Nephron progenitor cell (in vitro differentiated cells): ENCODE measurements at regions not wholly inside any gene's neighbourhood (a gene's known extent, or its start where the extent isn't known, plus 50 kb on each side); places are given as distances from the start of the nearest gene placed in this dataset.

Experiments
- DNase-seq: peaks from one replicate; pipeline ENCODE4 v3.0.0; 2021
- H3K27ac Mint-ChIP-seq: 2 replicates; pipeline ENCODE4 v1.8.0; 2021; ENCODE audit warnings: mild to moderate bottlenecking, moderate library complexity, mixed read lengths
- H3K27me3 Mint-ChIP-seq: 2 replicates; pipeline ENCODE4 v1.8.0; 2021; ENCODE audit warnings: mild to moderate bottlenecking, low read depth, mixed read lengths; ENCODE audit not compliant: poor library complexity
- H3K36me3 Mint-ChIP-seq: 2 replicates; pipeline ENCODE4 v1.8.0; 2021; ENCODE audit warnings: low read depth, mixed read lengths
- H3K4me1 Mint-ChIP-seq: 2 replicates; pipeline ENCODE4 v1.8.0; 2021; ENCODE audit warnings: mixed read lengths
- H3K4me3 Mint-ChIP-seq: 2 replicates; pipeline ENCODE4 v1.8.0; 2021; ENCODE audit warnings: mild to moderate bottlenecking, moderate library complexity, mixed read lengths
- H3K9me3 Mint-ChIP-seq: 2 replicates; pipeline ENCODE4 v1.8.0; 2021; ENCODE audit warnings: mild to moderate bottlenecking, moderate library complexity, mixed read lengths
- CTCF ChIP-seq: fragments of 200-600 bp; sonication (generic); IDR thresholded peaks from 2 replicates; pipeline ENCODE4 v1.5.0; 2021; ENCODE audit warnings: antibody characterized with exemption

DNA sequence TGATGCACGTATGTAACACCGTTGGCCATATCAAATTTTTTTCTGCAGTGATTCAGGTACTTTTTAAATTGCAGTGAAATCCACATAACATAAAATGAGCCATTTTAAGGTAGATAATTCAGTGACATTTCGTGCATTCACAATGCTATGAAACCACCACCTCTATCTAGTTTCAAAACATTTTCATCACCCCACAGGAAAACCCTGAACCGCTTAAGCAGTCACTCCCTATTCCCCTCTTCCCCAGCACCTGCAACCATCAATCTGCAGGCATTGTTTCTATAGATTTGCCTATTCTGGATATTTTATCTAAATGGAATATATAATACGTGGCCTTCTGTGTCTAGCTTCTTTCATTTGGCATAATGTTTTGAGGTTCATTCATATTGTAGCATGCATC, 79.2 kb downstream of the BOD1 start:
- Mint-ChIP-seq H3K27ac (no peak overlapping the region), H3K4me3 (no peak overlapping the region), H3K36me3 (no peaks in the 10 kb centered on the region), H3K27me3 (peaks cover 17% of the 10 kb centered on the region), H3K4me1 (no peaks in the 10 kb centered on the region), H3K9me3 (no peaks in the 10 kb centered on the region)
- TF ChIP-seq CTCF = no peak
- DNase-seq = no peak

GRCh38 chr5:173535976-173536639, 80.3 kb downstream of the BOD1 start:
- Mint-ChIP-seq H3K27me3 (peaks cover 9% of the 10 kb centered on the region), H3K4me1 (no peaks in the 10 kb centered on the region), H3K4me3 (no peak overlapping the region), H3K9me3 (no peaks in the 10 kb centered on the region), H3K27ac (no peak overlapping the region), H3K36me3 (no peaks in the 10 kb centered on the region)
- no peak for TF ChIP-seq CTCF
- DNase-seq = no peak

DNA sequence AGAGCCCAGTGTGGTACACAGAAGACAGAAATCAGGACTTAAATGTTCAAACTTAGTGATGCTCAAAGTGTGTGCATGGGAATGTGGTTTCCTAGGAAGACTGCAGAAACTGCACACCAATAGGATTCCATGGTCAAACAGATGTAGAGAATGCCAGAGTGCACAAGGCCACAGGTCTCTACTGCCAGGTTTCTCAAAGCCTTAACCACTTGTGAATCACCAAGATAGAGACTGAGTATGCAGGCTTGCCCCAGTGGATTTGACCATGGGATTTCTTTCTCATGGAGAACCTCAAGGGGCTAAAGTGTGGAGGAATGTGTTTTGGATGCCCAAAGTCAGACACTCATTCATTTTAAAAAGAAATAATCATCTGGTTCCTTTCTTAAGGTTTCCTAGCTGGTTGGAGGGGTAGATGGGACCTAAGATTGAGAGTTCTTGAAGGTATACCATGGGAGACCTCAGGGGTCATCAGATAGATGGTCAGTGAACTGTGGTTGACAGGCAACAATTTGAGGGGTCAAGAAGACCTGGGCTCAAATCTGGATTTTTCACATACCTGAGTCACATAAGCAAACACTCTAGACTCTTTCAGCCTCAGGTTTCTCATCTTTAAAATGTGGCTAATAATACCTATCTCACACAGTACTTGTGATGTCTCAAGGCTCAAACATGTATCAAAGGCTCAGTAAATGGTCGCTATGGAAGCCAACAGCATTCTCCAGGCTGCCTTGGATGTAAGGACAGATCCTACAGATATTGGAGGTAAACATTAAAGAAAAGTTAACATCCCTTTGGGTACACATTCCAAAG, 81.1 kb downstream of the BOD1 start:
- no peak for TF ChIP-seq CTCF
- no peak for DNase-seq
- Mint-ChIP-seq H3K9me3 (no peaks in the 10 kb centered on the region), H3K4me1 (no peaks in the 10 kb centered on the region), H3K27ac (no peak overlapping the region), H3K4me3 (no peak overlapping the region), H3K27me3 (peaks cover 9% of the 10 kb centered on the region), H3K36me3 (no peaks in the 10 kb centered on the region)

DNA sequence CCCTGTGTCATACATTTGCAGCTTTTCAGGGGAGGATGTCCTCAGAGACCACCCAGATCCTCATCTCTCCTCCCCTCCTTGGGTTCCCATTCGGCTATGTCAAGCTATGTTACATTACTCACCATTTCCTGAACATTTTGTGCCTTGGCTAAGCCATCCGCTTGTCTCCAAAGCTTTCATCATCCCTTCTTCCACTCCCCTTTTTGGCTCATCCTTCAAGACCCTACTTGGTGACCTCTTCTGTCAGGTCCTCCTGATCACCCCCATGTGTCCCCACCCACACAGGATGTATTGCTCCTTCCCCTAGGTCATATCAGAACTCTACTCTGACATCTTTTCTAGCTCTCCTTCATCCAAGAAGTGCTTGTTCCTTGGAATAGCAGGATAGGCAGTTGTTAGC, 81.8 kb downstream of the BOD1 start:
- Mint-ChIP-seq H3K9me3 (no peaks in the 10 kb centered on the region), H3K27ac (no peak overlapping the region), H3K27me3 (peaks cover 9% of the 10 kb centered on the region), H3K4me3 (no peak overlapping the region), H3K36me3 (no peaks in the 10 kb centered on the region), H3K4me1 (no peaks in the 10 kb centered on the region)
- TF ChIP-seq CTCF = no peak
- no peak for DNase-seq

DNA sequence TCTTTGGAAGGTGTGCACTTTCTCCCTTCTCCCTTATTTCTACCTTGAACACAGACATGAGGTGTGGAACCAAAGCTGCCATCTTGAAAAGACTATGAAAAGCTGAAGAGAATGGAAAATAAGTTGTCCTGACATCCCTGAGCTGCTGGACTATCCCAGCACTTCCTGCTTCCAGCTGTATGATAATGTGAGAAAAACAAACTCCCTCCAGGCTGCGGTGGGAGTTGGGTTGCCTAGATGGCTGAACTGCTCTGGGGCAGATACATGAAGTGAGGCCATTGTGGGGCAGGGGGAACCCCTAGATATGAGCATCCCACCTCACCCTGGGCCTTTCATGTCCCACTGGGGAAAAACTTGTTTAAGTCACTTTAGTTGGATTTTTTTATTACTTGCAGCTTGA, 82.4 kb downstream of the BOD1 start:
- TF ChIP-seq CTCF = no peak

More for the DNA sequence above, 82.4 kb downstream of the BOD1 start:
- DNase-seq = no peak
- Mint-ChIP-seq H3K27me3 (peaks cover 9% of the 10 kb centered on the region), H3K27ac (no peak overlapping the region), H3K36me3 (no peaks in the 10 kb centered on the region), H3K9me3 (no peaks in the 10 kb centered on the region), H3K4me3 (no peak overlapping the region), H3K4me1 (no peaks in the 10 kb centered on the region)
